HepG2 (cell line): ENCODE measurements at regions not wholly inside any gene's neighbourhood (a gene's known extent, or its start where the extent isn't known, plus 50 kb on each side); places are given as distances from the start of the nearest gene placed in this dataset.

Experiments used
- ATAC-seq: fragments of 200-7000 bp; cut with Tn5 transposase; 3 replicates; pipeline ENCODE4 v1.9.1; 2020; ENCODE audit warnings: mild to moderate bottlenecking, moderate library complexity
- BruUV-seq: library from RNA; stranded (reverse); fragments of 400-500 nt; replicated peaks from 2 replicates; lab custom pipeline; 2021; lab: Mats Ljungman, UMichigan
- CTCF ChIA-PET: fragments of 300-600 bp; formaldehyde crosslinking; extraction: SDS; loops from one replicate; lab custom pipeline; 2021; ENCODE audit warnings: low total read pairs, inconsistent platforms, low intra/inter-chr PET ratio; lab: Yijun Ruan, JAX
- POLR2A ChIA-PET: fragments of 350-600 bp; sonication (Branson Sonifier 250); formaldehyde crosslinking; loops from one replicate; lab custom pipeline; 2020; ENCODE audit warnings: antibody characterized with exemption, inconsistent platforms; lab: Yijun Ruan, JAX
- DNase-seq: peaks from one replicate; pipeline ENCODE4 v3.0.0-alpha.2; 2015; ENCODE audit warnings: low spot score
- FAIRE-seq: peaks from 3 replicates; lab custom pipeline; 2011; peaks lifted over from hg19 to GRCh38; lab: Jason Lieb, UNC
- H2AFZ ChIP-seq: one replicate; pipeline ENCODE4 v1.6.1; 2011; ENCODE audit warnings: low read length, inconsistent platforms
- H3K27ac ChIP-seq: fragments of 300-600 bp; 3 replicates; pipeline ENCODE4 v1.8.0; 2011; ENCODE audit warnings: mixed run types, mild to moderate bottlenecking, mixed read lengths, low read length, inconsistent platforms; ENCODE audit not compliant: insufficient read depth; ENCODE audit errors: extremely low read length
- H3K27me3 ChIP-seq, 2 experiments: fragments of 200-600 bp in 1 of 2; 2 replicates in 1 of 2; 3 replicates in 1 of 2; pipeline versions ENCODE4 v1.6.0 to v1.8.0; 2011; ENCODE audit warnings: low read length in 2 of 2, mild to moderate bottlenecking in 2 of 2, moderate library complexity in 2 of 2, inconsistent platforms in 1 of 2; ENCODE audit not compliant: insufficient read depth in 2 of 2, control insufficient read depth in 1 of 2
- H3K36me3 ChIP-seq, 2 experiments: fragments of 200-600 bp in 1 of 2; replicated peaks in 1 of 2; 2 replicates in 1 of 2; 3 replicates in 1 of 2; pipeline versions ENCODE4 v1.5.1 to v1.8.0; 2011; ENCODE audit warnings: low read length in 2 of 2, inconsistent platforms in 1 of 2; ENCODE audit not compliant: insufficient read depth in 2 of 2, control insufficient read depth in 1 of 2
- H3K4me1 ChIP-seq: 2 replicates; pipeline ENCODE4 v1.5.1; 2012; ENCODE audit warnings: low read length, inconsistent platforms; ENCODE audit not compliant: insufficient read depth
- H3K4me2 ChIP-seq: 2 replicates; pipeline ENCODE4 v1.6.0; 2011; ENCODE audit warnings: low read depth, low read length, inconsistent platforms
- H3K4me3 ChIP-seq, 3 experiments: fragments of 200-600 bp in 1 of 3; sonication (generic), shearing (Covaris generic) in 1 of 3; replicated peaks in 1 of 3; 2 replicates each; pipeline ENCODE4 v1.5.1; 2011 to 2016; ENCODE audit warnings: low read length in 3 of 3, inconsistent platforms in 2 of 3, low read depth in 2 of 3, mild to moderate bottlenecking in 2 of 3, control low read depth in 1 of 3, mixed read lengths in 1 of 3; ENCODE audit not compliant: insufficient read depth in 1 of 3
- H3K79me2 ChIP-seq: one replicate; pipeline ENCODE4 v1.6.1; 2011; ENCODE audit warnings: low read length, inconsistent platforms; ENCODE audit not compliant: insufficient read depth
- H3K9ac ChIP-seq: 2 replicates; pipeline ENCODE4 v1.6.0; 2011; ENCODE audit warnings: mild to moderate bottlenecking, low read depth, low read length, inconsistent platforms; ENCODE audit not compliant: insufficient read depth
- H3K9me3 ChIP-seq: 2 replicates; pipeline ENCODE4 v1.5.1; 2012; ENCODE audit warnings: mild to moderate bottlenecking, low read length
- H4K20me1 ChIP-seq: 2 replicates; pipeline ENCODE4 v1.6.0; 2011; ENCODE audit warnings: inconsistent platforms, mild to moderate bottlenecking, low read length, moderate library complexity; ENCODE audit not compliant: insufficient read depth
- GTF2F1 ChIP-seq: fragments of 150-350 bp; IDR thresholded peaks from 2 replicates; pipeline ENCODE4 v1.6.1; 2014; ENCODE audit warnings: low read length
- MTA3 ChIP-seq: sonication (generic); formaldehyde crosslinking; IDR thresholded peaks from 2 replicates; pipeline ENCODE4 v1.4.0; 2020; ENCODE audit warnings: missing genetic modification reagents
- PRPF4 ChIP-seq: fragments of 200-400 bp; formaldehyde crosslinking; IDR thresholded peaks from 2 replicates; pipeline ENCODE4 v1.6.1; 2016; ENCODE audit warnings: low read length, low read depth; ENCODE audit not compliant: poor library complexity, severe bottlenecking
- SMAD3 ChIP-seq: sonication (generic); formaldehyde crosslinking; IDR thresholded peaks from 2 replicates; pipeline ENCODE4 v1.4.0; 2020; ENCODE audit warnings: missing genetic modification reagents
- SNRNP70 ChIP-seq: fragments of 200-400 bp; formaldehyde crosslinking; IDR thresholded peaks from 2 replicates; pipeline ENCODE4 v1.6.1; 2017; ENCODE audit warnings: mild to moderate bottlenecking, low read depth, low read length, moderate library complexity
- TOE1 ChIP-seq: sonication (generic); formaldehyde crosslinking; IDR thresholded peaks from 2 replicates; pipeline ENCODE4 v1.4.0; 2020; ENCODE audit warnings: mild to moderate bottlenecking, missing genetic modification reagents
- ZFP41 ChIP-seq: sonication (generic); formaldehyde crosslinking; IDR thresholded peaks from 2 replicates; pipeline ENCODE4 v1.4.0; 2020; ENCODE audit warnings: mild to moderate bottlenecking, missing genetic modification reagents, borderline replicate concordance
- ZNF354B ChIP-seq: sonication (generic); formaldehyde crosslinking; IDR thresholded peaks from 2 replicates; pipeline ENCODE4 v1.8.0; 2022; ENCODE audit warnings: mild to moderate bottlenecking, missing genetic modification reagents
- ZNF484 ChIP-seq: sonication (generic); formaldehyde crosslinking; IDR thresholded peaks from 2 replicates; pipeline ENCODE4 v1.5.1; 2020; ENCODE audit warnings: mild to moderate bottlenecking, low read depth, missing genetic modification reagents, borderline replicate concordance
- ZNF549 ChIP-seq: sonication (generic); formaldehyde crosslinking; IDR thresholded peaks from 2 replicates; pipeline ENCODE4 v1.5.0; 2020; ENCODE audit warnings: missing genetic modification reagents
- WGBS: methylation state at CpG from one replicate; pipeline ENCODE4 v1.1.6; 2017; ENCODE audit warnings: low lambda C conversion rate; 5-methylcytosine and 5-hydroxymethylcytosine counted together
- in situ Hi-C: cut with HindIII; loops from 2 replicates; pipeline ENCODE4 v1.10.0; 2017; ENCODE audit warnings: low pct_unique_long_range_greater_than_20kb; ENCODE audit not compliant: extremely low pct_ligation_motif_present
- intact Hi-C: fragments of 100-400 bp; cut with micrococcal nuclease; formaldehyde crosslinking; loops from one replicate; pipeline ENCODE4 v1.10.0; 2022; ENCODE audit not compliant: unreplicated experiment
- TF ChIP-seq, protein P1 (sequence below): IDR thresholded peaks from 2 replicates; pipeline ENCODE4 v1.6.1; 2016; ENCODE audit warnings: mild to moderate bottlenecking
- TF ChIP-seq, protein P2 (sequence below): sonication (generic); formaldehyde crosslinking; IDR thresholded peaks from 2 replicates; pipeline ENCODE4 v1.5.1; 2020; ENCODE audit warnings: mild to moderate bottlenecking, moderate library complexity, missing genetic modification reagents
- TF ChIP-seq, protein P3 (sequence below): sonication (generic); formaldehyde crosslinking; IDR thresholded peaks from 2 replicates; pipeline ENCODE4 v1.8.1; 2023; ENCODE audit warnings: missing genetic modification reagents, mild to moderate bottlenecking, borderline replicate concordance
- TF ChIP-seq, protein P4 (sequence below): sonication (generic); formaldehyde crosslinking; IDR thresholded peaks from 2 replicates; pipeline ENCODE4 v1.5.0; 2020; ENCODE audit warnings: mild to moderate bottlenecking, missing genetic modification reagents

DNA sequence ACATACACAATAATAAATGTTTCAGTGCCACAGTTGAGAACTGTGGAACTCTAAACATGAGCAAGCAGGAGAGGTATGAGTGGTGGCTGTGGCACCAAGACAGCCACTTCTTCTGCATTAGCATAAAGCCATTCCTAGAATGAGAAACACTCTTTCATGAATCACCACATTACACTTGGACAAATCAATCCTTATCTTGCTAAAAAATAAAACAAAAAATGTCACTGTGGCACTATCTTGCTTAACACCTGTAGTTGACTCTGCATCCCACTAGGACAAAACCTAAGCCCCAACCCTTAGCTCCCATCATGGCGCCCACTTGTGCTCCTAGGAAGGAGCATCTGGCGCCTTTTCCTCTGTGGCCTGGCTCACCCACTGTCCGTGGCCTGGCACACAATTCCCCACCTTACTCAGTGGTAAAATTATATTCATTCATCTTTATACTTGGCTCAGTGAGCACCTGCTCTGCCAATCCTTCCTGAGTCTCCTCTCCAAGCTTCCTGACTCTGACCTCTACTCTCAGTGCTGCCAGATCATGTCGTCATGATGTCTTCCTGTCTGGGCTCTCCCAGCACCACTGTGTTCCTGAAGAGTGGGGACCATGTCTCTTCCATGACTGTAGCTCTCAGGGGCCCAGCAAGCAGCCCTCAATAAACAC, 272.9 kb downstream of the LNPK start:
- intact Hi-C loops (no loop called here), in situ Hi-C loops (no loop called here)
- TF ChIP-seq, protein P1, sequence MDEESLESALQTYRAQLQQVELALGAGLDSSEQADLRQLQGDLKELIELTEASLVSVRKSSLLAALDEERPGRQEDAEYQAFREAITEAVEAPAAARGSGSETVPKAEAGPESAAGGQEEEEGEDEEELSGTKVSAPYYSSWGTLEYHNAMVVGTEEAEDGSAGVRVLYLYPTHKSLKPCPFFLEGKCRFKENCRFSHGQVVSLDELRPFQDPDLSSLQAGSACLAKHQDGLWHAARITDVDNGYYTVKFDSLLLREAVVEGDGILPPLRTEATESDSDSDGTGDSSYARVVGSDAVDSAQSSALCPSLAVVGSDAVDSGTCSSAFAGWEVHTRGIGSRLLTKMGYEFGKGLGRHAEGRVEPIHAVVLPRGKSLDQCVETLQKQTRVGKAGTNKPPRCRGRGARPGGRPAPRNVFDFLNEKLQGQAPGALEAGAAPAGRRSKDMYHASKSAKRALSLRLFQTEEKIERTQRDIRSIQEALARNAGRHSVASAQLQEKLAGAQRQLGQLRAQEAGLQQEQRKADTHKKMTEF (CRISPR knock-in tag), result no peak
- TF ChIP-seq SMAD3 (CRISPR knock-in tag) (no peak), MTA3 (no peak), SNRNP70 (no peak), PRPF4 (no peak), ZFP41 (no peak), ZNF484 (CRISPR knock-in tag) (no peak), TOE1 (no peak), ZNF549 (CRISPR knock-in tag) (no peak), ZNF354B (CRISPR knock-in tag) (no peak), GTF2F1 (no peak)
- TF ChIP-seq, protein P2, sequence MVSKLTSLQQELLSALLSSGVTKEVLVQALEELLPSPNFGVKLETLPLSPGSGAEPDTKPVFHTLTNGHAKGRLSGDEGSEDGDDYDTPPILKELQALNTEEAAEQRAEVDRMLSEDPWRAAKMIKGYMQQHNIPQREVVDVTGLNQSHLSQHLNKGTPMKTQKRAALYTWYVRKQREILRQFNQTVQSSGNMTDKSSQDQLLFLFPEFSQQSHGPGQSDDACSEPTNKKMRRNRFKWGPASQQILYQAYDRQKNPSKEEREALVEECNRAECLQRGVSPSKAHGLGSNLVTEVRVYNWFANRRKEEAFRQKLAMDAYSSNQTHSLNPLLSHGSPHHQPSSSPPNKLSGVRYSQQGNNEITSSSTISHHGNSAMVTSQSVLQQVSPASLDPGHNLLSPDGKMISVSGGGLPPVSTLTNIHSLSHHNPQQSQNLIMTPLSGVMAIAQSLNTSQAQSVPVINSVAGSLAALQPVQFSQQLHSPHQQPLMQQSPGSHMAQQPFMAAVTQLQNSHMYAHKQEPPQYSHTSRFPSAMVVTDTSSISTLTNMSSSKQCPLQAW (CRISPR knock-in tag), result no peak
- TF ChIP-seq, protein P3, sequence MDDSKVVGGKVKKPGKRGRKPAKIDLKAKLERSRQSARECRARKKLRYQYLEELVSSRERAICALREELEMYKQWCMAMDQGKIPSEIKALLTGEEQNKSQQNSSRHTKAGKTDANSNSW, result no peak
- TF ChIP-seq, protein P4, sequence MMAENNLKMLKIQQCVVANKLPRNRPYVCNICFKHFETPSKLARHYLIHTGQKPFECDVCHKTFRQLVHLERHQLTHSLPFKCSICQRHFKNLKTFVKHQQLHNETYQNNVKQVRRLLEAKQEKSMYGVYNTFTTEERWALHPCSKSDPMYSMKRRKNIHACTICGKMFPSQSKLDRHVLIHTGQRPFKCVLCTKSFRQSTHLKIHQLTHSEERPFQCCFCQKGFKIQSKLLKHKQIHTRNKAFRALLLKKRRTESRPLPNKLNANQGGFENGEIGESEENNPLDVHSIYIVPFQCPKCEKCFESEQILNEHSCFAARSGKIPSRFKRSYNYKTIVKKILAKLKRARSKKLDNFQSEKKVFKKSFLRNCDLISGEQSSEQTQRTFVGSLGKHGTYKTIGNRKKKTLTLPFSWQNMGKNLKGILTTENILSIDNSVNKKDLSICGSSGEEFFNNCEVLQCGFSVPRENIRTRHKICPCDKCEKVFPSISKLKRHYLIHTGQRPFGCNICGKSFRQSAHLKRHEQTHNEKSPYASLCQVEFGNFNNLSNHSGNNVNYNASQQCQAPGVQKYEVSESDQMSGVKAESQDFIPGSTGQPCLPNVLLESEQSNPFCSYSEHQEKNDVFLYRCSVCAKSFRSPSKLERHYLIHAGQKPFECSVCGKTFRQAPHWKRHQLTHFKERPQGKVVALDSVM (CRISPR knock-in tag), result no peak
- Histone ChIP-seq H4K20me1 (no peaks in the 10 kb centered on the region), H3K36me3 (peaks cover 0 to 3% of the 10 kb centered on the region in 2 experiments; a peak in 1 of 5 replicates), H3K9ac (no peak overlapping the region), H3K4me1 (peaks cover 13% of the 10 kb centered on the region), H3K4me3 (no peak overlapping the region), H3K4me2 (no peak overlapping the region), H3K27me3 (no peaks in the 10 kb centered on the region), H2AFZ (no peak overlapping the region), H3K9me3 (no peaks in the 10 kb centered on the region), H3K79me2 (no peaks in the 10 kb centered on the region), H3K27ac (no peak overlapping the region)
- no peak for FAIRE-seq
- DNase-seq, result no peak
- no TSS peak for BruUV-seq
- no peak for ATAC-seq
- POLR2A ChIA-PET, result no interaction called here
- WGBS, result 78% methylated on average over 4 of the region's 4 CpGs
- CTCF ChIA-PET, result no interaction called here
